Upper lobe of right lung (tissue), 1 donor: ENCODE measurements at regions not wholly inside any gene's neighbourhood (a gene's known extent, or its start where the extent isn't known, plus 50 kb on each side); places are given as distances from the start of the nearest gene placed in this dataset.

Experiments
- ATAC-seq: fragments of 200-7000 bp; cut with Tn5 transposase; one replicate; pipeline ENCODE4 v1.9.1; 2020; ENCODE audit warnings: mild to moderate bottlenecking, moderate library complexity
- DNase-seq: peaks from one replicate; pipeline ENCODE4 v3.0.0-alpha.2; 2020
- H3K27ac ChIP-seq: fragments of 200-600 bp; one replicate; pipeline ENCODE4 v1.8.0; 2022
- H3K27me3 ChIP-seq: fragments of 200-600 bp; one replicate; pipeline ENCODE4 v1.8.0; 2022; ENCODE audit warnings: mild to moderate bottlenecking
- H3K36me3 ChIP-seq: fragments of 200-600 bp; one replicate; pipeline ENCODE4 v1.8.0; 2022
- H3K4me1 ChIP-seq: fragments of 200-600 bp; one replicate; pipeline ENCODE4 v1.8.0; 2022
- H3K4me3 ChIP-seq: fragments of 200-600 bp; one replicate; pipeline ENCODE4 v1.8.0; 2022; ENCODE audit warnings: mild to moderate bottlenecking
- H3K9me3 ChIP-seq: fragments of 200-600 bp; one replicate; pipeline ENCODE4 v1.8.0; 2022
- intact Hi-C: fragments of 100-400 bp; cut with DNase I; formaldehyde crosslinking; loops from one replicate; pipeline ENCODE4 v1.11.0; 2022
- TF ChIP-seq, protein P1 (sequence below): fragments of 200-600 bp; IDR thresholded peaks from one replicate; pipeline ENCODE4 v1.8.0; 2022; ENCODE audit warnings: antibody characterized with exemption
- donor health status: DM: no; HTN: yes; CAD: no; lungs with severe emphysema.

DNA sequence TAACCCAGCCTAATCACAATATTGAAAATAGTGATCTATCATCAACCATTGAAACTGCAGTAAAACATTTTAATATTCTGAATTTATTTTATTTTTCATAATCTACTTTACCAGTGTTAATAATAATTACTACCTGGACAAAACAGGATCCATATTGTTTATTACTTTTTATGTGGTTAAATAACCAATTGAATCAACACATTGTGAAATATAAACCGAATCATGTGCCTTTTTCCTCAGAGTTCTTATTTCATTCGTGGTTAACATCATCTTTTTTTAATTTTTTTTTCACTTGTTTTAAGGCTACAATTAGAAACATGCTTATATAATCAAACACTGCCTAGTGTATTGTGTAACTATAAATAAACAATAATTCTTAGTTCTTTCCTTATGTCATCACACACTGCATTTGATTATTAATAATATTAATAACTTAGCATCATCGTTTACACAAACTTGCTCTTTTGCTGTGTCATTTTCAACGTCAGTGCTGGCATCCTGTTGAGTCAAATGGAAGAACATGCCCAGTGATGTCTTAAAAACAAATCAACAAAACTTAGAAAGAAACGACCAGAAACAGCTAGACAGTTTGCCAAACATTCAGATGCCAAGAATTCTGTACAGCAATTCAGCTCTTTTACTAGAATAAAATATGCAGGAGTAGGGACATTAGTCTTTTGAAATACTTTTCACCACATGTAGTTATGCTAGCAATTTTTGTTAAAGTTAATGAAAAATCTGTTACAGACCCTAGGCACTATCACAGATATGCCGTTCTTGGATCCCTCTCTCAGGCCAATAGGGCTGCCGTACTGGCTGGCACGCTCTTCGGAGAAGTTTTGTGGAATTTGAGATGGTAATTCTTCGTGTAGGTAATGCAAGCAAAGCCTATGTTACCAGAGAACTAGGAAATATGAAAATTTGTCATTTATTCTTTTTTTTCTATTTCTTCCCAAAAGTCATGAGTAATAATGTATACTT, 330.4 kb upstream of the SEMA3A start:
- H3K27ac ChIP-seq = no peak overlapping the region
- TF ChIP-seq, protein P1, sequence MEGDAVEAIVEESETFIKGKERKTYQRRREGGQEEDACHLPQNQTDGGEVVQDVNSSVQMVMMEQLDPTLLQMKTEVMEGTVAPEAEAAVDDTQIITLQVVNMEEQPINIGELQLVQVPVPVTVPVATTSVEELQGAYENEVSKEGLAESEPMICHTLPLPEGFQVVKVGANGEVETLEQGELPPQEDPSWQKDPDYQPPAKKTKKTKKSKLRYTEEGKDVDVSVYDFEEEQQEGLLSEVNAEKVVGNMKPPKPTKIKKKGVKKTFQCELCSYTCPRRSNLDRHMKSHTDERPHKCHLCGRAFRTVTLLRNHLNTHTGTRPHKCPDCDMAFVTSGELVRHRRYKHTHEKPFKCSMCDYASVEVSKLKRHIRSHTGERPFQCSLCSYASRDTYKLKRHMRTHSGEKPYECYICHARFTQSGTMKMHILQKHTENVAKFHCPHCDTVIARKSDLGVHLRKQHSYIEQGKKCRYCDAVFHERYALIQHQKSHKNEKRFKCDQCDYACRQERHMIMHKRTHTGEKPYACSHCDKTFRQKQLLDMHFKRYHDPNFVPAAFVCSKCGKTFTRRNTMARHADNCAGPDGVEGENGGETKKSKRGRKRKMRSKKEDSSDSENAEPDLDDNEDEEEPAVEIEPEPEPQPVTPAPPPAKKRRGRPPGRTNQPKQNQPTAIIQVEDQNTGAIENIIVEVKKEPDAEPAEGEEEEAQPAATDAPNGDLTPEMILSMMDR = no peak
- no peak for ATAC-seq

DNA sequence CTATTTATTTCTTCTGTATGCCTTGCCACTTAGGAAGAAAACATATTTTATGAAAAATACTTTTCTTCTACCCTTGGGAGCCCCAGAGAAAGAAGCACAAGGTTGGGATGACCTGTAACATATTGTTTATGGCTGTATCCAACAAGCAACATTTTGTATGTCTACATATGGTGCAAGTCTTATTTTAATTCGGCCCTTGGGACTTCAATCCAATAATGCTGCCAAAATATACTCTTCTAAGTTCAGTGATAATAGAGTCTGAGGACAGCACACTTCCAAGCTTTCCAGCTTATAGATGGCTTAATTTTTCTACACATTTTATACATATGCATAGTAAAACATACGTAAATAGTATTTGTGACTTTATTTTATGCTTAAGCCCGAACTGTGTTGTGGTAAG, 318.5 kb upstream of the SEMA3A start:
- intact Hi-C loops = no loop called here

More for the DNA sequence above, 330.4 kb upstream of the SEMA3A start:
- Histone ChIP-seq H3K9me3 (peaks cover 8% of the 10 kb centered on the region), H3K27me3 (no peaks in the 10 kb centered on the region), H3K4me1 (no peaks in the 10 kb centered on the region), H3K4me3 (no peak overlapping the region), H3K36me3 (no peaks in the 10 kb centered on the region)
- DNase-seq = no peak
- intact Hi-C loops = no loop called here

DNA sequence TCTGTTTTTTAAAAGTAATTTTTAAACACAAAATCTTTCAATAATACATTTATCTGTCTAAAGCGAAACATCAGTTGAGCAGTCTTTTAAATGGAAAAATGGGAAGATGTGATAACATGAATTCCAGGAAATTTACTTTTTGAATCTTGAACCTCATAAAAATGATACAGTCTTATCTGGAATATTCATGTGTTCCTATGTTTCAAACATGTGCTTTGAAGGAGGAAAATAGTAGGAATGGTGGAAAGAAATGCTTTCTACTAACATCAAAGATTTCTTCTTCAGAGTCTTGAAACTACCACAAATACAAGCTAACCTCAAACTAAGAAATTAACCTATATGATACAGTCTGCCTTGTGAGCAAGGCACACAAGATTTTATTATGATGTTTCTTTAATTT, 317.5 kb upstream of the SEMA3A start:
- Histone ChIP-seq H3K9me3 (no peaks in the 10 kb centered on the region), H3K27me3 (no peaks in the 10 kb centered on the region), H3K27ac (no peak overlapping the region), H3K4me3 (no peak overlapping the region), H3K36me3 (no peaks in the 10 kb centered on the region), H3K4me1 (no peaks in the 10 kb centered on the region)
- DNase-seq (no peak), ATAC-seq (no peak)
- intact Hi-C loops = no loop called here
- TF ChIP-seq, protein P1 = no peak

More for the DNA sequence above, 318.5 kb upstream of the SEMA3A start:
- ATAC-seq (no peak), DNase-seq (no peak)
- no peaks in the 10 kb centered on the region for H3K9me3 ChIP-seq
- H3K27ac ChIP-seq = no peak overlapping the region
- H3K4me3 ChIP-seq = no peak overlapping the region
- no peaks in the 10 kb centered on the region for H3K4me1 ChIP-seq
- no peaks in the 10 kb centered on the region for H3K36me3 ChIP-seq
- TF ChIP-seq, protein P1 = no peak
- H3K27me3 ChIP-seq = no peaks in the 10 kb centered on the region

DNA sequence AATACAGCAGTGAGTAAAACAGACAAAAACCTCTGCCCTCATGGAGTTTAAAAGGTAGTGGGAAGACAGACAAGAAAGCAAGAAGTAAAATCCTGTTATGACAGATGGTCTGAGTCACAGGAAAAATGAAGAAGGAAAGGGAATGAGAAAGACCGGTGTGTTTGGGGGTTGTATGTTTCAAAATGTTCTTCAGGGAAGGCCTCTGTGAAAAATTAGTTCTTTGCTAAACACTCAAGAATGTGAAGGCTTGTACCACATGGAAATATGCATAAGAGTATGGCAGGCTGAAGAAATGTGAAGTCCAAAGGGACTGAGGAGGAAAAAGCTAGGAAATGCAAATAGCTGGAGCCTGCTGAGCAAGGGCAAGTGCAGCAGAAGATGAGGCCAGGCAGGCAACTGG, 315.9 kb upstream of the SEMA3A start:
- ATAC-seq = no peak

DNA sequence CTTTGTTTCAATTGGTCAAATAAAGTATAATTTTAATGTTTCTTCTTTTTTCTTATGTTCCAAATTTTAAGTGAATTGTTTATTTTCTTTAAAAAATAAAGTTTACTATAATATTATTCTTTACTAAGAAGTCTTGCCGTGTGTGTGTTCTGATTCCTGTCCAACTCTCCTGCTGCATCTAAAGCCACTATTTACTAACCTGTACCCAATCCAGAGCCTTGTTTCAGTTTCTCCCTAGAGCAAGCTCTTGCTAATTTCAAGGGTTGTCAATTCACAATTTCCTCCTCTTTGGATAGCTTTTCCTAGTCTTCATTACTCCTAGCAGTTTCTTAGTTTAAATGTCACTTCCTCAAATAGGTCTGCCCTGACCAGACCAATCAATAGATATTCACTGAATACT, 314.9 kb upstream of the SEMA3A start:
- Histone ChIP-seq H3K27ac (no peak overlapping the region), H3K4me3 (no peak overlapping the region), H3K9me3 (no peaks in the 10 kb centered on the region), H3K4me1 (no peaks in the 10 kb centered on the region), H3K36me3 (no peaks in the 10 kb centered on the region), H3K27me3 (no peaks in the 10 kb centered on the region)
- ATAC-seq (no peak), DNase-seq (no peak)
- TF ChIP-seq, protein P1 = no peak
- intact Hi-C loops = no loop called here

More for the DNA sequence above, 315.9 kb upstream of the SEMA3A start:
- TF ChIP-seq, protein P1 = no peak
- Histone ChIP-seq H3K36me3 (no peaks in the 10 kb centered on the region), H3K9me3 (no peaks in the 10 kb centered on the region), H3K27ac (no peak overlapping the region), H3K4me1 (no peaks in the 10 kb centered on the region), H3K27me3 (no peaks in the 10 kb centered on the region), H3K4me3 (no peak overlapping the region)
- intact Hi-C loops = no loop called here
- no peak for DNase-seq
